Kidney tubule cell (primary cell): ENCODE measurements at regions not wholly inside any gene's neighbourhood (a gene's known extent, or its start where the extent isn't known, plus 50 kb on each side); places are given as distances from the start of the nearest gene placed in this dataset.

Experiments used
- DNase-seq: peaks from one replicate; pipeline ENCODE4 v3.0.0-alpha.2; 2018; ENCODE audit warnings: low spot score

- no peak for DNase-seq
These were observed 671.2 kb downstream of the LMO4 start for GRCh38 chr1:87999852-88000251.

- DNase-seq: peak; percentile 75
These were observed 672.8 kb downstream of the LMO4 start for GRCh38 chr1:88001460-88001859.

GRCh38 chr1:88003255-88003654 lies 674.6 kb downstream of the LMO4 start:
- DNase-seq: no peak

- DNase-seq: no peak
These were observed 674.2 kb upstream of the PKN2 start for GRCh38 chr1:88009916-88010315.

- DNase-seq: peak; percentile 23
These were observed 670.6 kb upstream of the PKN2 start for GRCh38 chr1:88013485-88013884.

DNA sequence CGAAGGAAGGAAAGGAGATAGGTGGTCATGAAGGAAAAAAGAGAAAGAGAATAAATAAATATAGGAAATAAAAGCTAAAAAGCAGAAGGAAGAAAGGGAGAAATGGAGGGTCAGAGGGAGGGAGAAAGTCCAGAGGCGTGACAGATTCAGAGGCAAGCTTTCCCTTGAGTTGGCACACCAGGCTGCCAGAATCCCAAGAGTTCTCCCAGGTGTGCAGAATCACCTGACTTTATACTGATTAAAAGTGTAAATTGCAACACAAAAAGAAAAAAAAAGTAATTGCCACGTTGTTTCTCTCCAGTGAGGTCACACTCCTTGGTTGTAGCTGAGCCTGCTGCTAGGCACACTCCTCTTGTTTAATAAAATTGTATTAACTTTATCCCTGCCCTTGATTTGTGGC lies 669.9 kb upstream of the PKN2 start:
- no peak for DNase-seq

DNA sequence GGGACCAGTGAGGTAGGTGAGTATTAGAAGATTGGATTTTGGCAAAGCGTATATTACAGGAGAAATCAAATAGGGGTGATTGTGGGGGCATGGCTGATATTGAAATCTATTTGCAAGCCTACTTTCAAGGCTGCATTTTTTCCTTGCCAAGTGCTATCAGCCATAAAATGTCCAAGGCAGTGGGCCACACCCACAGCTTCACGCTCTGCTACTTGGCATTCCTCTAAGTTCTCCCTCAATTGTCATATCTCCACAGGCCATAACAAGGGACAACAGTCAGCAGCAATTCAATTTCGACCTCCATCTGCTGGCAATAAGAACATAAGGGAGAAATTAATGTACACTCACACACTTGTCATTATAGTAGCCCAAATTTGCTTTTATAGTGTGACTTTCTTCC lies 667.1 kb upstream of the PKN2 start:
- DNase-seq: peak; percentile 51

DNA sequence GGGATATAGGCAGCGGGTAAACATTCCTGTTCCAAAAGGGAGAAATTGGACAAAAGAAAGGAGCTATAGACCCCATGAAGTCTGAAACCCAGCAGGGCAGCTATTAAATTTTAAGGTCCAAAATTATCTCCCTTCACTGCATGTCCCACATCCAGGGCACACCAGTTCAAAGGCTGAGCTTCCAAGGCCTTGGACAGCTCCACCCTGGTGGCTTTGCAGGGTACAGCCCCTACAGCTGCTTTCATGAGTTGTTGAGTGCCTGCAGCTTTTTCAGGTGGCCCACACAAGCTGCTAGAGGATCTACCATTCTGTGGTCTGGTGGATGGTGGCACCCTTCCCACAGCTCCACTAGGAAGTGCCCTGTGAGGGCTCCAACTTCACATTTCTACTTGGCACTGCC lies 662.5 kb upstream of the PKN2 start:
- no peak for DNase-seq

- no peak for DNase-seq
These were observed 661.6 kb upstream of the PKN2 start for GRCh38 chr1:88022516-88022915.

GRCh38 chr1:88029142-88029541 lies 654.9 kb upstream of the PKN2 start:
- no peak for DNase-seq

- no peak for DNase-seq
These were observed 654.2 kb upstream of the PKN2 start for GRCh38 chr1:88029899-88030298.

- no peak for DNase-seq
These were observed 648.5 kb upstream of the PKN2 start for GRCh38 chr1:88035578-88035977.

GRCh38 chr1:88036345-88037014 lies 647.6 kb upstream of the PKN2 start:
- no peak for DNase-seq

- DNase-seq: no peak
These were observed 644.8 kb upstream of the PKN2 start for GRCh38 chr1:88039240-88039639.

DNA sequence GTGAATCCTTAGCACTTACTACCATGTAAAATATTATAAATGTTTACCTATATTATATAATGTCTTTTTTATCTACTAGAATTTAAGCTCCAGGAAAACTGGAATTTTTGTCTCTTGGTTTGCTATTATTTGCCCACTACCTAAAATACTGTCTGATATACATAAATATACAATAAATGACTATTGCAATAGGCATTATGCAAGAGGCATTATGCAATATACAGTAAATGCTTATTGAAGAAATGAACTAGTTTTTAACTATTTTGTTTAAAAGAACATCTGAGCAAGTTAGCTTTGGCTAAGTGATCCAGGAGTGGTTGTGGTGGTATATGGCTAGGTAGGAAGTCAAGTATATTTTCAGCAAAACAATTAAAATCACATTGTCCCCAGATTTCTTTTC lies 640.2 kb upstream of the PKN2 start:
- no peak for DNase-seq

DNA sequence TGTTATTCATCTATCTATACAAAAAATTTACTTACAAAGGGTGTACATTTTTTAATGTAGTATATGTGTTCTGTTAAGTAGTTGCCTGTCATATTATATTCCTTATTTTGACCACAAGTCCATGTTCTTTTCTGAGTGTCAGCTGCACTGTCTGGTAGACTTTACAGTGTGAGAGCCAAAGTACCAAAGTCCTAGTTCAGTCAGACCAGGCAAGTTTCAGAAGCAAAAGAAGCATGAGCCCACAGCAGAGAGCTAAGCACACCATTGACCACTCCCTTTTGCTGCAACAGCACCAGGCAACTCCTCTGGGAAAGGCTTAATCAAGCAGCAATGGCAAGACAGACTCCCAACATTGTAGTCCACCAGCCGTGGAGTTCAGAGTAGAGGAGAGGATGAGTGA lies 631.9 kb upstream of the PKN2 start:
- no peak for DNase-seq

DNA sequence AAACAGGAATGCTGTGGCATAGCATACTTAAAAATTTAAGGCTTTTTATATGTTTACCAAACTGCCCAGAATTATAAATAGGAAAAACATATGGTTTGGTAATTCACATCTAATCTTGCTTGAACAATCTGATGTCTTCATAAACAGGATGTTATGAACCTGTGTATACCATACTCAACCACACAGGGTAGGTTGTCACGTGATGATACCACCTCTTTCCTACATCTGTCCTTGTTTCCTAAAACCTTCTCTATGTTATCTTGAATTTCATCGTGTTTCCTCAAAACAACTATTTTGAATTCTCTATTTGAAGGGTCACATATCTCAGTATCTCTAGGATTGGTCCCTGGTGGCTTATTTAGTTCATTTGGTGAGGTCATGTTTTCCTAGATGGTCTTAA lies 631.0 kb upstream of the PKN2 start:
- DNase-seq: no peak

- no peak for DNase-seq
These were observed 627.2 kb upstream of the PKN2 start for GRCh38 chr1:88056881-88057280.

DNA sequence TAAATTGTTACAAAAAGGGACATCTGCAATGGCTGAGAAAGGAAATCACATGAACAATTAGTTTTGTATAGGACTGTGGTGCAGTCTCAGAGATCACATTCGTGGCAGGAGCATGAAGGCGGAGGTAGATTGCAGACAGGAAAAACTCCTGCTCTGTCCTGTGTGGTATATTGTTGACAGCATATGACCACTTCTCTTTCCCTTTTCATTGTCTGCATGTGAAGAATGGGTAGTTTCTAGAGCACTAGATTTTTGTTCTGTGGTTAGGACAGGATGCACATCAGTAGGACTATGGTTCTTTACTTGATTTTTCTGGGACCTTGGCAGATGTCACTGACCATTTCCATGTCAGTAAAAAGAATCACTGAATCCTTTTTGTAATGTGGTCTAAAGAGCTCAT lies 625.9 kb upstream of the PKN2 start:
- no peak for DNase-seq

GRCh38 chr1:88060112-88060673 lies 623.9 kb upstream of the PKN2 start:
- no peak for DNase-seq

- DNase-seq: no peak
These were observed 623.2 kb upstream of the PKN2 start for GRCh38 chr1:88060750-88061491.

- DNase-seq: peak; percentile 72
These were observed 622.4 kb upstream of the PKN2 start for GRCh38 chr1:88061492-88062177.

DNA sequence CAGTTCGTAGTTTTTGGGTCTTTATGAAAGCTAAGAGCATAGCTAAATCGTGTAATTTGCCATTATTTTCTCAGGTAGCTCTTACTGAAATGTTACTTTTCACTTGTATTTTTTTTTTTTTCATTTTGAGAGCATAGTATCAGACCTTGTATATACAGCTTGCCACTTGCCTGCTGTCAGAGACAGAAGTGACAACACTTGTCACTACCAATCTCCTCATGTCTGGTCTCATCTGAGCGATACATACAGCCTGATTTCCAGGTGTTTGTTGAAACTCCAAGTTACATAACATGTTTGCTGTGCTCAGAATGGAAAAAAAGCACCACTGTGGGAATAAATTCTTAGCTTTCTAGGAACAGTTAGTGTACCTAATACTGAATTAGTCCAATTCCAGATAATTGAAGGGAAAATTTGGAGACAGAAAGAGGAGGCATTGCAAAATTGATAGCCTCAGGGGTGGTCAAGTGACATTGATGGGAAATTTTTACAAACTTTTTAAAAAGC lies 621.4 kb upstream of the PKN2 start:
- no peak for DNase-seq
